ENCODE measurements at regions not wholly inside any gene's neighbourhood (a gene's known extent, or its start where the extent isn't known, plus 50 kb on each side); places are given as distances from the start of the nearest gene placed in this dataset.

DNA sequence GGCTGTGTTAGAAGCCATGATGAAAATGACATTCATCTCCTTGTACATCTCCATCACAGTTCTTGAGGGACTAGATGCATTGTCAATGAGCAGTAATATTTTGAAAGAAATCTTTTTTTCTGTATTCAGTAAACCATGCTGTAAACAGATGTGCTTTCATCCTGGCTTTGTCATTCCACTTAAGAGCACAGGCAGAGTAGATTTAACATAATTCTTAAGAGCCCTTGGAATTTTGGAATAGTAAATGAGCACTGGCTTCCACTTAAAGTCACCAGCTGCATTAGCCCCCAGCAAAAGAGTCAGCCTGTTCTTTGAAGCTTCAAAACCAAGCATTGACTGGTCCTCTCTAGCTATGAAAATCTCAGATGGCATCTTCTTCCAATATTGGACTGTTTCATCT, 197.8 kb upstream of the HDDC2 start:
- no peak for DNase-seq

DNA sequence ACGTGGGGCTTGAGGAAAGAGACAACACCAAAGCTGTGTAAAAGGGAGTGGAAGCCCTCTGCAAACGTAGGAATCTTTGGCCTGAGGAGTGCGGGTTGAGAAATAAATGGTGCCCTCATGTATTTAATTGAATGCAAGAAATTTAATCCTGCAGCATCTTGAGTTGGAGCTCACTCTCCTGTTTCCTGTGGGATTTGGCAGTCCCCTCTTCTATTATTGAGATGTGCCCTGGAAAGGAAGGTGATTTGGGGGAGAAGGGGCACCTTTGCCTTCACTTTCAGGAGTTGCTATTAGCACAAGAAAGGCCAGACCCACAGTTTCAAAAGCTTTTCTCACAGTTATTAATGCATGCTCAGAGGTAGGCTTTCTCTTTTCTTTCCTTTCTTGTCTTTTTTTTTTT, 201.4 kb upstream of the HDDC2 start:
- no peak for DNase-seq

DNA sequence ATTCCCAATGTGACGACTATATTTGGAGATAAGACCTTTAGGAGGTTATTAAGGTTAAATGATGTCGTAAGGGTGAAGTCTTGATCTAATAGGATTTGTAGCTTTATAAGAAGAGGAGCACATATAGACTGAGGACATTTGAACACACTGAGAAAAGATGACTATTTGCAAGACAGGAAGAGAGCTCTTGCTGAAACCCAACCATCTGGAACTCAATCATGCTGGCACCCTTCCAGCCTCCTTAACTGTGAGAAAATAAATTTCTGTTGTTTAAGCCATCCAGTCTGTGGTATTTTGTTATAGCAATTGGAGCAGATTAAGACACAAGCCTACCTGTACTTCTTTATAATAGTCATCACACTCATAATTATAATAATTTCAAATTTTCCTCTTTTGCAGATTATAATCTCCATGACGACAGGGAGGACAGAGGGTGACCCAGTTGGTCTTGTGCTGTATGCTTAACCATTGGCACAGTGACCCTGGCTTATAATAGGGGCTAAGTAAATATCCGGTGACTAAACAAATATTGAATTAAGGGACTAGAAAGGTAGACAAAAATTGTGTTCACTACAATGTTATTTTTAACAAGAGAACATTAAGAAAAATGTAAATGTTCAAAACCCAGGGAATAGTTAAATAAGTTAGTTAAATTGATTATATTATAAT, 206.4 kb upstream of the HDDC2 start:
- DNase-seq, result no peak

DNA sequence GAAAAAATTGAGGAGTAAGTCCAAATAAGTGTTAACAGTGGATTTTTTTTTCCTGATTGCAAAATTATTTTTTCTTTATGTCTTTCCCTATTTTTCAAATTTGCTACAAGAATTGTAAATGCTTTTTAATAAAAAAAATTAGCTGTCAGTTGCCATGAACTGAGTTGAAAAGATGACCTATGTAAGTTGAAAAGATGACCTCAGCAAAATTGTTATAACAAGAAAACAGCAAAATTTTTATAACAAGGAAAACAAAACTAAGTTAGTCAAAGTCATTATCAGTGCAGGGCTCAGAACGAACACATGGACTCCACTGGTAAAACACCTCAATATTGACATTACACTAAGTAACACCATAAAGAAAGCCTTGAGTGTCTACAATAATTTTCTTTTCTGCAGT, 207.0 kb upstream of the HDDC2 start:
- DNase-seq, result no peak

DNA sequence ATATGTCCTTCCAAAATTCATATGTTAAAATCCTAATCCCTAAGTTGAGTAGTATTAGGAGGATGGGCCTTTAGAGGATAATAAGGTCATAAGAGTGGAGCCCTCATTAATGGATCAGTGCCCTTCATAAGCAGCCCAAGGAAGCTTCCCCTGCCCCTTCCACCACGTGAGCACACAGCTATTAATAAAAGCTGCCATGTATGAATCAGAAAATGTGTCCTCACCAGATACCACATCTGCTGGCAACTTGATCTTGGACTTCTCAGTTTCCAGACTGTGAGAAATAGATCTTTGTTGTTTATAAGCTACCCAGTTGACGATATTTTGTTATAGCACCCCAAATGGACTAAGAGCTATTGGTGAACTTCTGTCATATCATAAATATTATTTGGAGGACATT, 207.7 kb upstream of the HDDC2 start:
- DNase-seq, result no peak

DNA sequence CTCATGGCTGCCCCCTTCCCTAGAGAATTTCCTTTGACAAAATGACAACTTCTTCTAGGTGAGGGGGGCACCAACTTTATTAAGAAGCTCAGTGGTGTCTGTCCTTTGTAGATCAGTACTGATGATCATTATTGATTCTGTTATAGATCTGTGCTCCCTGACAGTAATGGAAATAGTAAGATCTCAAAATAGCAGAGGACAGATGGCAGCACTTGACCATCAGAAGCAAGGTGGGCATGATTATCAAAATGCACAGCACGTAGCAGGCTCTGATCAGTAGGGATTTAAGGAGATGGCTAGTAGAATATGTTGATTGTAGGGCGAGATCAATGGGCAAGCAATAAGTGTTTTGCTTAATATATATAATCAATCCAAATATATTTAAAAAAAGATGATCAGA, 208.6 kb upstream of the HDDC2 start:
- no peak for DNase-seq

DNA sequence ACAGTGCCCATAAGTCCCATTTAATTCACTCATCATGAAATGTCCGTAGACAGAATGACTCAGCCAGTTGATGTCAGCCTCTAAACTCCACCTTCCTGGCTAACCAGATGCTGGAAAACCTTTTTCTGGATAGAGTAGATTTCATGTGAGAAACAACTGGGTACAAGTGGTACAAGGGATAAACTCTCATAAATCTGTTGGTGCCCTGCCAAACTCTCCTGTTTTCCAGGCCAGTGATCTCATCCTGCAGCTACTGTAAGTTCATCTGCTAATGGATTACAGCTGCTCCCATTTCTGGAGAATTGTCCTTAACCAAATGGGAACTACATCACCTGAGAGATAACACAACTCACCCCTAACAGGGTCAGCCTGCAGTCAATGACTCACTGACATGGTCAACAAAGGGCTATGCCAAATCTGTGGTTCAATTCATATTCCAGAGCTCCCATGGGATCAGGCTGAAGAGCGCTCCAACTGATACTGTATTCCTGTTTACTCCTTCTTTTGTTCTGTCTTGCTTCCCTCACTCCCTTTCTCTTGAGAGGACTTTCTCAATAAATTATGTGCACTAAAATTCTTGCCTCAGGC, 210.1 kb upstream of the HDDC2 start:
- no peak for DNase-seq

DNA sequence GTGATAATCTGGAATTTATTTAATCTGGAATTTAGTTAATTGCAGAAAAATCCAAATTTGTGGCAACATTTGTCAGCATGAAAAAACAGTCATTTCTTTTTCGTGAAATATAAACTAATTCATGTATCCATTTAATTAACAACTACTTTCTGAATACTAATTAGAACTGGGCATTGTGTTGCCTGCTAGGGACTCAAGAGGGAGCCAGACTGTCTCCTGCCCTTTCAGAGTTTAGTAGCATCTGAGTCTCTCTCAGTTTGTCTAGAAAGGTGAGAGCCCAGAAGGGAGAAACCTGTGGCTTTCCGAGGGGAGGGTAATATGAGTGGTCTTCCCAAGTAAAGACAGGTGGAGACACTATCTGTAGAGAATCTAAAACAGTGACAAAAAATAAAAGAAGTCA, 210.9 kb upstream of the HDDC2 start:
- no peak for DNase-seq

DNA sequence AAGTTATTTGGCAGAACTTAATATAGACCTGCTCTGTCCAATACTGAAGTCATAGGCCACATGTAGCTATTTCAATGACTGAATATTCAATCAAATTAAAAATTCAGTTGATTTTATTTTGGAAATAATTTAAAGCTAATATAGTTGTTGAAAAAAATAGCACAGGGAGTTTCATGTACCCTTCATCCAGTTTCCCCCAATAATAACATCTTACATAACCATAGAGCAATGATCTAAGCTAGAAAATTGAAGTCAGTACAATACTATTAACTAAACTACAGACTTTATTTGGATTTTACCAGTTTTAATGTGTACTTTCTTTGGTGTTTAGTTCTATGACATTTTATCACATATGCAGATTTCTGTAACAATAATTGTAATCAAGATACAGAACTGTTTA, 212.2 kb upstream of the HDDC2 start:
- no peak for DNase-seq

DNA sequence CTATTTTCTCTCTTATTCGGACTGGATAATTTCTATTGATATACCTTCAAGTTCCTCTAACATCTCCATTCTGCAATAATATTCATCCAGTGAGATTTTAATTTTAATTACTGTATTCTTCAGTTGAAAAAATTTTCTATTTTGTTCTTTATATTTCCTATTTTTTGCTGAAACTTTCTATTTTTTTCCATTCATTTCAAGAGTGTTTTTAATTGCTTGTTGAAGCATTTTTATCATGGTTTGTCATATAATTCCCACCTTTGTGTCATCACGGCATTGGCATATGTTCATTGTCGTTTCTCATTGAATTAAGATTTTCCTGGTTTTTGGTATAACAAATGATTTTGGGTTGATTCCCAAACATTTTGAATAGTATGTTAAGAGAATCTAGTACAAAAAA, 214.9 kb upstream of the HDDC2 start:
- no peak for DNase-seq

DNA sequence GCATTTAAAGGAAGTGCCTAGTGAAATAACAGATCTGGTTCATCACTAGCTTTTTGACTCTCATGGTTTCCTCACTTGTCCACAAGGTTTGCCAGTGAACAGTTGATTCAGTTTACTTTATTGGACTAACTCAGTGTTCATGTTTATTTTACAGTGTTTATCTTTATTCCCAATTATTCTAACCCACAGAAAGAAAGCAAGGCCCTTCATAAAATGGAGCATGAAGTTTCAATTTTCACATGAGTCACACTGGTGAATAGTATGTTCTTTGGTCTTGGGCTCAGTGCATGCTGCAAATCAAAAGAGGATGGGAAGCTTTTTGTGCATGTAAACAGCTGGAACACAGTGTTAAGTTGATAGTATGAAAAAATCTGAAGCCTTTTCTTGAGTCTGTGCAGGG, 217.6 kb upstream of the HDDC2 start:
- DNase-seq, result no peak

DNA sequence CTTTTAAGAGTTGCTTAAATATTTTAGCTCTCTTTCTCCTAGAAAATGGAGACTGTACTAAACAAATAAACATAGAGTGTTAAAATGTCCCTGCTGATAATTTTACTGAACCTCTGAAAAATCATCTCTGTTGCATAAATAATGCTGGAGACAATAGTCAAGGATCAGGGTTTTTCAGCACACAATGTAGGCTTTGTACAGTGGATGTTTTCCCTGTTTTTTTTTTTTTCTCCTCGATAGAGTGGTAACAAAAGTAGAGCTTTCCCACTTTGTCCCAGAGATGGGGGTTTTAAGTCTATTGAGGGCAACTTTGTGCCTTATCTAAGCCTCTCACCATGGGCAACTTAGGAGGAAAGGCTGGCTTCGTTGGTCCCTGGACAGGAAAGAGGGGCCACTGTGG, 222.6 kb upstream of the HDDC2 start:
- DNase-seq, result no peak

DNA sequence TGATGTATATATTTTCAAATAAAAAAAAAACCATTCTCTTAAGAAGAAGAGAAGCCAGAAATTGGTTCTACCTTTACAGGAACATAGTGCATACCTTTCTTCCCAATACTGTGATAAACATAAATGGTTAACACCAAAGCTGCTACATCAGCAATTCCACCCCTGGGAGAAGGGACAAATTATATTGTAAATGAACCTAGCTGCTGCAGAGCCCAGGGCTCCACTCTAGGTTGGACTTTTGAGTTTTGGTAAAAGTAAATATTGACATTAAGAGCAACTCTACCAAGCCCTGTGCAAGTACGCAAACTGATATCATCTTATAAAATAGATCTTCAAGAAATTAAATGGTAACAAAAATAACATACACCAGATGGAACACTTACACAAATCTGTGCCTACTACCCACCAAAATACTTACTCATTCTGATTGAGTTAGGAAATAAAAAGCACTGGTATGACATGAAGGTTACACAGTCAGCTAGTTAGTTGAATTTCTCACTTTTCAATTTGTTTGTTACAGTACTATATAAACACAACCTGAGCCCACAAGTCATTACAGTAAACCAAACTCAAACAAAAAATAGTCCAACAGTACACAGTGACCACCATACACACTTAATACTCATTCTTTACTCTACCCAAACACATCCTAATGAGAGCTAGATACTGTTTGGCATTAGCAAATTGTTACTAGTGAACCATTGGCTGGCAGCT, 223.3 kb upstream of the HEY2 start:
- no peak for DNase-seq

DNA sequence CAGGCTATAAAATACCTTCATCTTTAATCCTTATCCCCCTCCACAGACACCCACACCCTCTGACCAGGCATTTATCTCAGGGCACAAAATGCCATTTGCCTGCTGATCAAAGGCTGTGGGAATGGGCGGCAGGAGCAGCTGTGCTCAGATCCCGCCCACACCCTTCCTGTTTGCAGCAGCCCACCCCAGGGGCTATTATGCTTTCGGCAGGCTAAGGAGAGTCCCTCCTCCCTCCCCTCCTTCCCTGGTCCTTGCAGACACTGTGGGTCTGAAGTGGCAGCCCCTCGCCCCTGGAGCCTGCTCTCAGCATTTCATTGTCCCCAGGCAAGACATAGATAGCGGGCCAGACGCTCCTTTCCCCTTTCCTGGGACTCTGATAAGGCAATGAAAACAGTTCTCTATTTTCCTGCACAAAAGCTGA, 220.8 kb upstream of the HEY2 start:
- DNase-seq, result no peak

DNA sequence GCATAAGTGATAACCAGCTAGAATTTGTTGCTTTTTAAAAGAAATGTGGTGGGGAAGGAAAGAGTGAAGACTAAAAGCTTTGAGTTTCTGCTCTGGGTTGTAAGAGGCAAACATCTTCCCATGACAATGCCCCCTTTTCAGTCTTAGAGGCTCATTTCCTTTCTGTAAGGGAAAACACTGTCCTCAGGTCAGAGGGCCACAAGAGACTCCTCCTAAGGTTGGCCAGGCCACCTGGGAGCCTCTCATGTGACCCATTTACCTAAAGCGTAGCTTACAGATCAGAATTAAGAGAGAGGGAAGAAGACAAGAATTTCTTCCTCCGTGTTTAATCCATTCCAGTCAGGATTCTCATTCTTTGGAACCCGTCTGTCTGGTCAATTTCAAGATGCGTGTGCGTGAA, 220.4 kb upstream of the HEY2 start:
- DNase-seq, result no peak

DNA sequence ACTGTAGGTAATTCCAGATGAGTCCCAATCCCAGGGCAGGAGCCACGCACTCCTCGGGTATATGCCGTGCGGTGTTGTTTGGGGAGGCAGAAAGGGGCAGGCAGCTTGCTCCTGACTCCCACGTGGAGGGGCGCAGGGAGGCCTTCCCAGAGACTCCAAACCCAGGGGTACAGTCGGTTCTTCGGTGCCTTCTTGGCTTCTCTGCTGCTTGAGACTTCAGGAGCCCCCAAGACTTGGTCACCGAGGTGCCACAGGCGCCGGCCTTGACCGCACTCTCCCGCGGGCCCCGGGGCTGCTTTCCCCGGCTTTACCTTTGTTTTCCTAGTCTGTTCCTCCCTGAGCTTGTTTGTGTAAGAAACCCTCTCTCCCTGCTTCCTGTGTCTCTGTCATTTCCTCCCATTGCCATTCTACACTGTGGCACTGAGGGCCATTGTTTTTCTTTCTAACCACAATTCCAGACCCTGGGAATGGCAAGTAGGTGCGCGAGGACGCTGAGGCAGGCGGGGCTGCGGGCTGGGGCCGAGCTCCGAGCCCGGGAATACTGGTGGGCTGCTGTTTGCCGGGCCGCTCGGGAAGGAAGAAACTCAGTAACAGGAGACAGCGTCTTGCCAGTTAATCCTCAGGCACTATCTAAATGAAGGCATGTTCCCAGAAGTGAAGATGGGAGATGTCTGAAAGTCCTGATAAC, 215.6 kb upstream of the HEY2 start:
- no peak for DNase-seq

DNA sequence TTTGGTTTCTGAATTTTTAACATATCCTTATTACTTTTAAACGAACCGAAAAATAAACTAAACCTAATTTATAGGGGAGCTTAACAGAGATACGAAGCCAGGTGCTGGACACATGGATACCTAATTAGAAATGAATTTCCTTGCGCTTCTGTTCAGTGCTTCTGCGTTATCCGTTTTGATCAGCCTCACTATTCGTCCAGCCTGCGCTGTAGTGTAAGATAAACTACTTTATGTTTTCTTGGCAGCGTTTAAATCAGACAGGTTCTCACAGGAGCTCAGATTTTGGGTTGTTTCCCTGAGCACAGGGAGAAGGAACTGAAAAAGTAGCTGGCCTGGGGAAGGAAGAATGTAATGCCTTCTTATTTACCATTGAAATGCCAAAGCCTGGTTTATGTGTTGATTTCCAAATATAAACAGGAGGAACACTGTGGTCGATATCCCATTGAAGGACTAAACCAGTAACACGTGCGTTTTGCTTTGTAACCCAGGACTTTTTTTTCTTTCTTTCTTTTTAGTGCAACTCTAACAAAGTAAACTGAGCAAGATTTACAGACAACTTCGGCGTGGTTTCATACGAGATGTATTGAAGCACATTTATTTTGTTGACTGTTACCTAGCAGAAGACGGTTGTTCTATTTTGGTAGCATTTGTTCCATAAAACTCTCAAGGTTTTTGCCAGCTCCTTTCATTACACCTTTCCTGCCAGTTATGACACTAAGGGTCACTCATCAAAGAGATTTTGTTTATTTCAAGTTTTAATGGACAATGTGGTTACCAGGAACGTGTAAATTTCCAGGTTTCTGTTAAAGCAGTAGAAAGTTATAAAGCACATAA, 214.8 kb upstream of the HEY2 start:
- DNase-seq, result no peak

DNA sequence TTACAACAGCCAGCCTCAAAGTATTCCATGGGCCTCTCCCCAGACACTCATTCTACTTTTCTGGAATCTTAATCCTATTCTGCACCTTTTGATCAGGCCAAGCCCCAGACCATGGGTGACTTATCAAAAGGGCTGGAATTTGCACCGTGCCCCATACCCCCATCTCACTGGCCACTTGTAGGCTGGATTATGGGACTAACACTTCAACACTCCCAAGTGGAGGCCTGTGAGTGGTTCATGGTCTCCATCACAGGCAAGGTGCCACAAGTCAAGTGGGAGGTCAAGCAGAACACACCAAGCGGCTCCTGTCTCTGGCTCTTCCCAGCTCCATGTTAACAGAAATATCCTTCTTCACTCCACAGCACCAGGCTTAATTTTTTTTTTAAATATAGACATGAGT, 212.3 kb upstream of the HEY2 start:
- no peak for DNase-seq

DNA sequence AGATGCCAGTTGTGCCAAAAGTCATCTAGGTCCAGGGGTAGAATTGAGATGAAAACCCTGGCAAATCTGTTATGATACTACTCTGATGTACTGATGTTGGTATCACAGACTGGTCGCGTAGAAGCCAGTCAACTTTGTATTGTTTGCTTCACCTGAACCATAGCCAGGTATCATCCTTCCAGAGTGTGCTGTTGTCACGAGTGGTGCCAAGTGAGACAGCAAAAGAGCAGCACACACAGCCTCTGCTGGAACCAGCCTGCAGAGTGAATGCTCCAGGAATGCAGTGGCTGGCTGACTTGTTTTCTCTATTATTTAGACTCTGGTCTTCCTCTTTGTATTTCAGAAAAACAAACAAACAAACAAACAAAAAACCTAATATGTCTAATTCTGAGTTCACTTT, 209.5 kb upstream of the HEY2 start:
- no peak for DNase-seq

DNA sequence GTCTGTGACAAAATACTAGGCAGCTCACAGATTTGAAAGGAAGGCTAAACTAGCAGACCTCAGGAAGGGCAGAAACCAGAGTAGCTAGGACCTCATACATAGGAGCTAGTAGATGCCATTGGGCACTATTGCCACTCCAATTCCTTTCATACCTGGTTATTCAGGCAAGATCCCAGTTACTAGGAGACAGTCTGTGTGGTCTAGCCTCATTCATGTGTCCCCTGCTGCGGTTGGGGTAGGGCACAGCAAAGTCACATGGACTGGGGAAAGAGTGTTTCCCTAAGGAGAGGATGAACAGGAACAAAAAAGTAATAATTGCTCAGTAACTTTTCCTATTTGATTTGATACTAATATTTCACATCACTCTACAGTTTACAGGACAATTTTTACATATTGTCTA, 204.6 kb upstream of the HEY2 start:
- no peak for DNase-seq

DNA sequence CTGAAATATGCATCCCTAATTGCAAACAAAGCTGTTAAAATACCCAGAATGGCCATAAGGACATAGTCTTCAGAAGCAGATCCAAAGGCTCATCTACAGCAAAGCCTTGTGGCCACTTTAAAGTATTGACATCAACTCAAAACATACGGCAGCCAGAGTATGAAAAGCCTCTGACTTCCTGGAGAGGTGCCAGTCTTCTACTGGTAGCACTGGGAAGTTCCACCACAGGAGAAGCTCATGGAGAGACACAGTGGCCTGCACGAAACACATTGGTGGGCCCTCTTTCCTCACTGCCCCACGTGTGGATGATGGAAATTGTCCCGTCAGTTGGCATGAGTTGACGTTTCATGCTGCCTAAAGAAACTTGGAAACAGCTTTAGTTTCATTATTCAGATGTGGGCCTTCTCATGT, 202.6 kb upstream of the HEY2 start:
- DNase-seq, result no peak

DNA sequence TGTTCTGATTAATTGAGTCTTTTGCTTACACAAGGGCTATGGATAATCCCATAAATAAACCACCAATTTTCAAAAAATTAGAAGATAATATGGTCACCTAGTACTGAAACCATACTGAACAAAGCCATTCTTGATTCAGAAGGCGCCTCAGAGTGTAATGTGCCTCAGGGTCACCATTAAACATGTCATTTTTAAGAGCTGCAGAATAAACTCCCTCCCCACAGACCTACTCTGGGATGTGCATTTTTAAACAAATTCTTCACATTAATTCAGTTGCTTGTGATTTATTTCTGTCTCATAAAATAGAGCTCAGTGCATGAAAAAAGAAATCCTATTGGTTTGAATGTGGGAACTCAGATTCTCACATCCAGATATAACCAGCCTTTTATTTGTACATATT, 202.1 kb upstream of the HEY2 start:
- DNase-seq, result no peak

Data from hindlimb muscle (tissue), 1 donor.